Prostate gland (tissue), 2 donors: ENCODE measurements at regions not wholly inside any gene's neighbourhood (a gene's known extent, or its start where the extent isn't known, plus 50 kb on each side); places are given as distances from the start of the nearest gene placed in this dataset.

Experiments
- DNase-seq: peaks from one replicate; pipeline ENCODE4 v3.0.0-alpha.2; 2019; ENCODE audit warnings: low spot score
- H3K27ac ChIP-seq, 2 donors: fragments of 200-600 bp; sonication (generic); 2 replicates each; pipeline ENCODE4 v1.5.1; 2017 to 2019
- H3K27me3 ChIP-seq: fragments of 200-600 bp; sonication (generic); replicated peaks from 2 replicates; pipeline ENCODE4 v1.5.1; 2019; ENCODE audit not compliant: insufficient read depth
- H3K36me3 ChIP-seq, 2 donors: fragments of 200-600 bp; sonication (generic); 1 replicate in 1 of 2; 2 replicates in 1 of 2; pipeline versions ENCODE4 v1.5.1 to v1.8.1; 2017 to 2019
- H3K4me1 ChIP-seq: fragments of 200-600 bp; sonication (generic); replicated peaks from 2 replicates; pipeline ENCODE4 v1.5.1; 2019
- H3K4me3 ChIP-seq, 2 donors: fragments of 200-600 bp; sonication (generic); 2 replicates each; pipeline ENCODE4 v1.5.1; 2017 to 2019
- H3K9me3 ChIP-seq: fragments of 200-600 bp; sonication (generic); 2 replicates; pipeline ENCODE4 v1.5.1; 2017
- CTCF ChIP-seq, 4 experiments: fragments of 200-600 bp in 2 of 4; fragments of 450-650 bp in 2 of 4; sonication (generic) in 2 of 4; IDR thresholded peaks; 1 replicate in 3 of 4; 2 replicates in 1 of 4; pipeline ENCODE4 v1.5.1; 2016 to 2019; ENCODE audit warnings: antibody characterized with exemption in 4 of 4, mild to moderate bottlenecking in 2 of 4, moderate library complexity in 2 of 4
- POLR2A ChIP-seq: fragments of 450-650 bp; IDR thresholded peaks from one replicate; pipeline ENCODE4 v1.6.1; 2016; ENCODE audit warnings: antibody characterized with exemption, mild to moderate bottlenecking
- POLR2AphosphoS5 ChIP-seq: sonication (generic); formaldehyde crosslinking; IDR thresholded peaks from one replicate; pipeline ENCODE4 v1.6.1; 2017; ENCODE audit warnings: antibody characterized with exemption
- WGBS: methylation state at CpG from one replicate; pipeline ENCODE4 v1.1.5; 2018; 5-methylcytosine and 5-hydroxymethylcytosine counted together
- intact Hi-C: fragments of 100-400 bp; cut with DNase I; formaldehyde crosslinking; loops from one replicate; pipeline ENCODE4 v1.14.2; 2022

GRCh38 chr13:99847318-99847750 lies 124.2 kb downstream of the ZIC5 start:
- Histone ChIP-seq H3K9me3 (no peaks in the 10 kb centered on the region), H3K27me3 (no peaks in the 10 kb centered on the region), H3K27ac (no peak overlapping the region), H3K36me3 (no peaks in the 10 kb centered on the region), H3K4me3 (no peak overlapping the region), H3K4me1 (no peaks in the 10 kb centered on the region)
- intact Hi-C loops: no loop called here
- 66% methylated on average over 10 of the region's 10 CpGs for WGBS
- no peak for TF ChIP-seq POLR2AphosphoS5
- no peak for TF ChIP-seq POLR2A
- TF ChIP-seq CTCF (IDR thresholded peaks at IDR 0.05): no peak
- DNase-seq: no peak

GRCh38 chr13:99845161-99845874 lies 126.2 kb downstream of the ZIC5 start:
- H3K4me3 ChIP-seq: no peak overlapping the region
- intact Hi-C loops: no loop called here
- DNase-seq: no peak
- 86% methylated on average over 29 of the region's 29 CpGs for WGBS
- no peaks in the 10 kb centered on the region for H3K36me3 ChIP-seq
- TF ChIP-seq POLR2AphosphoS5 (no peak), POLR2A (no peak), CTCF (IDR thresholded peaks at IDR 0.05) (no peak)
- no peak overlapping the region for H3K27ac ChIP-seq
- H3K4me1 ChIP-seq: no peaks in the 10 kb centered on the region
- no peaks in the 10 kb centered on the region for H3K9me3 ChIP-seq
- H3K27me3 ChIP-seq: no peaks in the 10 kb centered on the region

GRCh38 chr13:99844421-99844820 lies 127.1 kb downstream of the ZIC5 start:
- Histone ChIP-seq H3K4me3 (no peak overlapping the region), H3K27ac (no peak overlapping the region), H3K36me3 (no peaks in the 10 kb centered on the region), H3K9me3 (no peaks in the 10 kb centered on the region), H3K27me3 (no peaks in the 10 kb centered on the region), H3K4me1 (no peaks in the 10 kb centered on the region)
- TF ChIP-seq POLR2AphosphoS5 (no peak), POLR2A (no peak), CTCF (IDR thresholded peaks at IDR 0.05) (no peak)
- no peak for DNase-seq
- intact Hi-C loops: no loop called here
- WGBS: 85% methylated on average over 8 of the region's 8 CpGs

GRCh38 chr13:99843872-99844271 lies 127.7 kb downstream of the ZIC5 start:
- Histone ChIP-seq H3K9me3 (no peaks in the 10 kb centered on the region), H3K36me3 (no peaks in the 10 kb centered on the region), H3K4me3 (no peak overlapping the region), H3K4me1 (no peaks in the 10 kb centered on the region), H3K27me3 (no peaks in the 10 kb centered on the region), H3K27ac (no peak overlapping the region)
- WGBS: 78% methylated on average over 9 of the region's 9 CpGs
- TF ChIP-seq CTCF (IDR thresholded peaks at IDR 0.05) (no peak), POLR2A (no peak), POLR2AphosphoS5 (no peak)
- intact Hi-C loops: no loop called here
- DNase-seq: no peak

GRCh38 chr13:99842405-99842804 lies 129.2 kb downstream of the ZIC5 start:
- Histone ChIP-seq H3K4me3 (no peak overlapping the region), H3K27ac (no peak overlapping the region), H3K9me3 (no peaks in the 10 kb centered on the region), H3K4me1 (no peaks in the 10 kb centered on the region), H3K27me3 (no peaks in the 10 kb centered on the region), H3K36me3 (no peaks in the 10 kb centered on the region)
- TF ChIP-seq CTCF (IDR thresholded peaks at IDR 0.05) (no peak), POLR2AphosphoS5 (no peak), POLR2A (no peak)
- WGBS: 57% methylated on average over 1 of the region's 1 CpG
- intact Hi-C loops: no loop called here
- DNase-seq: no peak
